ENCODE measurements at regions not wholly inside any gene's neighbourhood (a gene's known extent, or its start where the extent isn't known, plus 50 kb on each side); places are given as distances from the start of the nearest gene placed in this dataset.

DNA sequence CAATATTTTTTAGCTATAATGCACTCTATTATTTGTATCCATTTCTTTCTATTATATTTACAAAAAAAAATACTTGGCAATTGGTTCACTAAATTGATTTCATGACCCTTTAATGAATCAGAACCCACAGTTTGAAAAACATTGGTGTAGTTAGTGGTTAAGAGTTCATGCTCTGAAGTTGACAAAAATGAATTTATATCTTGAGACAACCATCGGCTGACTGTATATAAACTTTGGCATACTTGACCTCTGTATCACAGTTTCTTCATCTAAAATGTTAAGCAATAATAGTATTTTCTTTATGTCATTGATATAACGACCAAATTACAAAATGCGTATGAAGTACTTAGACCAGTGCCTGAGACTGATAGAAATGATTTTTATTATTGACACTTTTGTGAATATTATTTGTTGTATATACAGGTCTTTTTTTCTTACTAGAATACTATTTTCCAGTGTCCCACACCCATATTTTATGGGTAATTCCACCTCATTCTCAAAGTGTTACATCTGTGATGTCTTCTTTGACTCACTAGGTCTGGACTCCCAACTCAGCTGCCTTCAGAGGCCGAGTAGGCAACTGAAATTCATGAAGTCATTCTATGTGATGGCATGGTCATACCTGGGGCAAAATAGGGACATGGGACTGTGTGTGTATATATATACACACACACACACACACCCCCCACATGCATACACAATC, 459.2 kb downstream of the RFPL4B start:
- no peak for DNase-seq

DNA sequence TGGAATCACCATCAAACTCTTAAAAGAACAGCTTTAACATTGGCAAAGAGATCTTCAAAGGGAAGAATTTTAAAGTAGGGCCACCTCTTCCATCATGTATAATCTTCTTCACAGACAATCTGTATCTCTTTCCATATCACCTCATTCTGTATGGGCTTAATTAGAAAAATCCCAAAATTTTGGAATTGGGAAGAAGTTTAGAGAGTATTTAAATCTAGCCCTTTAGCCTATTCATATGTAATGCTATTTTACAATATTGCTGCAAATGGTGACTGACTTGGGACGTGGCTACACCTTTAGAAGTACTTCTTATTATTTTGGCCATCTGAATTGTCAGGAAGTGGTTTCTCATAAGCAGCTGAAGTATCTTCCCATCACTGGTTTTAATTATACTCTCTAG, 474.3 kb downstream of the RFPL4B start:
- no peak for DNase-seq

DNA sequence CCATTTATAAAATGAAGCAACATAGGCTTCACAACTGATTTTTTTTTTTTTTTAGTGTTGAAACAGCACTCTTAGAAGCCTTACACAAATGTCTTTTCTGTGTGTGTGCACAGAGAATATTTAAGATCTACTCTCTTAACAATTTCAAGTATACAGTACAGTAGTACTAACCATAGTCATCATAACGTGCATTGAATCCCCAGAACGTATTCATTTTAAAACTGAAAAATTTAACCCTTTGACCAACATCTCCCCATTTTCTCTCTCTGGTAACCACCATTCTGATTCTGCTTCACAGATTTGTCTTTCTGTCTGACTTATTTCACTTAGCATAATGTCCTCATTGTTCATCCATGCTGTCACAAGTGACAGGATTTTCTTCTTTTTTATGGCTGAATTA, 475.6 kb downstream of the RFPL4B start:
- no peak for DNase-seq

DNA sequence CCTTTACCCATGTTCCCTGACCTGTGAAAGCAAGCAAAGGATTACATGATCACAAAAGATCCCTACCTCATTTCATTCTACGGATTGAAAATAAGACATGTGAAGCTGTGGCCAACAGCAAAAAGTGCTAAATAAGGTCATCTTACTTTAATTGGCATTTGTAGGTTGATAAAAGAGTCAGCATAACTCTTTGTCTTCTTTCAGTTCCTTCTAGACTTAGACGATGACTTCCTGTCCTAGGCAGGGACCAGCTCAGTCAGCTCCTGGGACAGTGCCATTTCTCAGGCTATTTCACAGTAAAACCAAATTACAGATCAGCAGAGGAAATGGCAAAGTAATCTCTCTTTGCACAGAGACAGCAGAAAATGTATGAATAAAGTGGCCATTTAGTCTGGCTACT, 480.7 kb downstream of the RFPL4B start:
- peak; percentile 34 to 51 (median 41) for DNase-seq

DNA sequence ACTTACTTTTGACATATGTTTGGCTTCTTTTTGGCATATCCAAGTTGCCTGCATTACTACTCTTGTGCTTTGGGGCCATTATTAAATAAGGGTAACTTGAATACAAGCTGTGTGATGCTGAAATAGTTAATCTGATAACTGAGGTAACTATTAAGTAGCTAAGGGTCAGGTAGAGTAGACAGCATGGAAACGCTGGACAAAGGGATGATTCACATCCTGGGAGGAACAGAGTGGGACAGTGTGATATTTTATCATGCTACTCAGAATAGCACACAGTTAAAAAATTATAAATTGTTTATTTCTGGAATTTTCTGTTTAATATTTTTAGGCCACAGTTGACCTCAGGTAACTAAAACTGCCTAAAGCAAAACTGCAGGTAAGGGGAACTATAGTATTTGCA, 483.9 kb downstream of the RFPL4B start:
- no peak for DNase-seq

DNA sequence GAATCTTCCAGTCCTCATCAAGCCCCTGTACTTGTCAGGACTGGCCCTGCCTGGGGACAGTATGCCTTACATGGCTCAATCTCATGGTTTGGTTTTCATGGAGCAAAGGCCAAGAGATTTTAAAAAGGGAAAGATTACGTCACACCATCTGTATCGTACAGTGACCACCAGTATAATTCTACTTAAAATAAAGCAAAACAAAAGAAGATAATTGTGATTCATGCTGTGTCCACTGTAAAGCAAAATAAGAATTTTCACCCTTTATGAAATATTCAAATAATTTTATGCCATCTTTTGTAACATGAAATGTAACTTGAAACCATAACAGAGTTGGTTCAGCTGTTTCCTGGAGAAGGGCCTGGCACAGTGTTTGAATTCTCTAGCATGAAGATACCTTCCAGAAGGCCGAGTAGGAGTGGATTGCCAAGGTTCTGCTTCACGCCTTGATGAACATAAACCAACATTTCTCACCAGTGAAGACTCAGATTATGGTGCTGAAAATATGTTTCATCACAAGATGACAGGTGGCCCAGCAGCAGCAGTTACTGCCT, 486.5 kb downstream of the RFPL4B start:
- DNase-seq: no peak

DNA sequence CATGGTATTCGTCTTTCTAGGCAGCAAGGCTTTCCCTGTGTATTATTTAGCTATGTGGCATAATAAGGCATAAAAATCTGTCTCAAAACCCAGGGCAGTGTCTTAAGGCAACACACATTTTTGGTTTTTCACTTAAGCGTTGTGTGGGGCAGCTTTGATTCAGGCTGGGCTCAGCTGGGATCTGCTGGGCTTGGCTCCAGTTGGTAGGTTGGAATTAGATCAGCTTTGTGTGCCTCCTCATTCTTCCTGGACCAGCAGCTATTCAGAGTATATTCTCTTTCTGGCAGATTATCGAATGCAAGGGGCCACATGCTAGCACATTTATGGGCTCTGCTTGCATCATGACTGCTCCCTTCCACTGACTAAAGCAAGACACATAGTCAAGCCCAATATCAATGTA, 487.9 kb downstream of the RFPL4B start:
- DNase-seq: no peak

DNA sequence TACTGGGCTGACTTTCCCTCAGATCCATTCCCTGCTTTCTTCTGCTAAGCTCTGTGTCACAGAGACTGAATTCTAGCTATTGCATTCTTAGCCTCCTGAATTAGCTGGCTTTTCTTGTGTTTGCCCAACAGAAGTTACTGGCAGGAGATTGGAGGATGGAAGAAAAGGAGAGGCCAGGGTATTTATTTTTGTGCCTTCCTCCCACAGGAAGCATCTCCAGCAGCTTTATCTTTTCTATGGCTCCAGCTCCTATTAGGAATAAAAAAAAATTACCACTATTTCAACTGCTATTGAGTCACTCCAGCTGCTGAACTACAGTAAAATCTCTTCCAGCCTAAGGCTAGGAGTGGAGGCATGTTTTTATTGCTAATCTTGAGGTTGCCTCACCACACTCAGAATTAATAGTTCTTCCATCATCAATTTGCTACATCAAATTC, 492.4 kb downstream of the RFPL4B start:
- no peak for DNase-seq

DNA sequence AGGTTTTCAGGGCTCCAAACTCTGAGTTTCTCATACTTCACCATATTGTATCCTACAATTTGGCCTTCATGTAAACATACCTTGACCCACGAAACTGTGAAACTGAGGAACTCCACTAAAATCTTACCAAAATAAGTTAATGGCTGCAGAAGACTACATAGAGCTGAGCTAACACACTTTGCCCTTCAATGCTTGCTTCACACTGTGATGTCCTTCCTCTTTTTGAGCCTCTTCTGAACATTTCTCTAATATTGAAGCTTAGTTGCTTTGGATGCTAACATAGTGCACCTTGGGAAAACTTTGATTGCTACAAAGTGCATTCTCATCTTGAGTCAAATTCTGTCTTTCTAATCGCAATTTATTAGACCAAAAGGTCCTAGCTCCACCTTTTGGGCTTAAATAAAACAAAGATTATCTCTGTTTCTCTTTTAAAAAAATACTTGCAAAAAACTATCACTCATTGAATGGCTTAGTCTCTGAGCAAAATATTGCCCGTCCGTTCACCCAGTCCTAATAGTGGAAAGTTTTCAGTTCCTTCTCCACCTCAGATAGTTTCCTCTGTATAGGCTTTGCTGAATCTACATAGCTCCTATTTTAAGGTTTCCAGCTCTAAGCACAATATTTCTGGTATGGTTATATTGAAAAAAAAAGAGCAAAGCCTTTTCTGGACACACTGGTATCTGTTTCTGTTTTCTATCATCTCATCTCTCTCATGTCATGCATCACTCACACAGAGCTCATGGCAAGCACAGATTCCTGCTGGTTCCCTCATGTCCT, 494.6 kb downstream of the RFPL4B start:
- peak in 1 of 3 donors; percentile 6 for DNase-seq

DNA sequence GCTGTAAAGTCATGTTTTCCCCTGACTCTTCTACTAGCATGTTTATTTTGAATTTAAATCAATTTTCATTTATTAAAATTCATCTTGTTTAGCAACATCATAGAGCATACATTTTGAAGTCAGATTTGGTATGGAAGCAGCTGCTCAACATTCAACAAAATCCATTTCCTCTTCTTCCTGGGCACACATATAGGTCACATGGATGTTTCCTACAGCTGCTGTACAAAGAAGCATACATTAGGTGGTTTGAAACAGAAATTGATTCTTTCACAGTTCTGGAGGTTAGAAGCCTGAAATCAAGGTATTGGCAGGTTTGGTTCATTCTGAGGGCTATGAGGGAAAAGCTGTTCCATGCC, 495.2 kb downstream of the RFPL4B start:
- DNase-seq: no peak

DNA sequence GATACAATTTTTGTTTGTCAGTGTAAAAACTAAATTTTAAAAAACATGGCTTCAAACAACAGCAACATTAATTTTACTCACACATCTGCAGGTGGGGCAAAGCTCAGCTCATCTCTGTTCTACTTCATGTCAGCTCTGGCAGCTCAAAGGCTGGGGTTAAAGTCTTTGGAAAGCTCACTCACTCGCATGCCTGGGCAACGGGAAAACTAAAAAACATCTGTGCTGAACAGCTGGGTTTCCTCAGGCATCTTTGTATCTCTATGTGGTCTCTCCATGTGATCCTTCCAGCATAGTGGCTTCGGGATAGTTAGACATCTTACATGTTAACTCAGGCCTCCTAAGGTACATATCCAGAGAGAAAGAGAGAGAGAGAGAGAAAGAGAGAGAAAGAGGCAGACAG, 499.6 kb downstream of the RFPL4B start:
- DNase-seq: no peak

DNA sequence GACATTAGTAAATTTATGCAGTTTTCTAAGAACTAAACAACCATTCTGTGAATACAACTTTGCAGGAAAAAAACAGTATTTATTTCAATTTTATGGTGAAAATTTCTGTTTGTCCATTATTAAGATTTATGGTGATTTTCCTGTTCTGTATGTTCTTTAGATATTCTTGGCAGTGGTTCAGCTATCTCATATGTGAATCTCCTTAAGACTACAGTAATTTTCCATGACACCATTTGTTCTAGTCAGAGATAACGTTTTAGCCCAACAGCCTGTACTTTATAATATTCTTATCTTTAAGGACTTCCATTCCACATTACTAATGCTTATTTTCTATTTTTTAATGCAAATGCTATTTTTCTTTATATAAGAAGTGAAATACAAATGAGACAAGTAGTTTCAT, 504.0 kb downstream of the RFPL4B start:
- no peak for DNase-seq

DNA sequence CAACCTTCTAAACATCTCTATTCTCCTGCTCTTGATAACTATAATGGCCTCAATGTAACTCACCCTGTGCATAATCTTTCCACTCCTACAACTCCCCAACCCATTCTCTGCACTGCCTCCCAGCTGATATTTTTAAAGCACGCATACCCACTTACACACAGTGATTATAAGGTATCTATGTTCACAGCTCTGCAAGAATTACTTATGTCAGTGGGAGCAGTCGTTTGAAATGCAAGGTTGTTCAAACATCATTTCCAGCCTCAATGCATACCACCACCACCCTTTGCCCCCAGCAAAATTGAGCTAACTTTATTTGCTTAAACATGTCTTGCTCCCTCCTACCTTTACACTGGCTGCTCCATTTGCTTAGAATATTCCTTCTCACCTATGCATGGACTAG, 506.0 kb downstream of the RFPL4B start:
- no peak for DNase-seq

DNA sequence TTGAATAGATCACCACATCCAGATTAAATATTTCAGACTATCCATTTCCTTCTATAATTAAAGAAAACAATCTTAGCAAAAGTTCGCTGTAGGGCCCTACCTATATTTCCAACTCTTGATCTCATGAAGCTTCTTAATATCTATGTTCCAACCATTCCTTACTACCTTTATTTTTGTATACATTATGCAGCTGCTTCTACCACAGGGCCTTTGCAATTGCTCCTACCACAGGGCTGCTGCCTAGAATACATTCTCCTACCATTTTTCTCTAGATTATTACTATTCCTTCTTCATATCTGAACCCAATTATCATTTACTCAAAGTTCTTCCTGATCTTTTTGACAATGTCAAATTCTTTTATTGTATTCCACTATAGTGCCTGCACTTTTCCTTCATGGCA, 516.6 kb downstream of the RFPL4B start:
- no peak for DNase-seq

DNA sequence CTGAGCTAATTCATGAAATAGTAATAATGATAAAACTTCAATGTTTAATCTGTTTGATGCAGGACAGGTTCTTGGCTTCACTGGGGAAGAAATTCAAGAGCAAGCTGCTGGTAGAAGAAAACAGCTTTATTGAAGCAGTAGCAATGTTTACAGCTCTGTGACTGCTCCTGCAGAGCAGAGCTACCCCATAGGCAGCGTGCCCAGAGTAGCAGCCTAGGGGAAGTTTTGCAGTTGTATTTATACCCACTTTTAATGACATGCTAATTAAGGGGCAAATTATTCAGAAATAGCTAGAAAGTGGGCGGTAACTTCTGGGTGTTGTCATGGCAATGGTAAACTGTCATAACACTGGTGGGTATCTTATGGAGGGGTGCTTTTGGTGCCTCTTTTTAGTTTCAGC, 518.0 kb downstream of the RFPL4B start:
- no peak for DNase-seq

DNA sequence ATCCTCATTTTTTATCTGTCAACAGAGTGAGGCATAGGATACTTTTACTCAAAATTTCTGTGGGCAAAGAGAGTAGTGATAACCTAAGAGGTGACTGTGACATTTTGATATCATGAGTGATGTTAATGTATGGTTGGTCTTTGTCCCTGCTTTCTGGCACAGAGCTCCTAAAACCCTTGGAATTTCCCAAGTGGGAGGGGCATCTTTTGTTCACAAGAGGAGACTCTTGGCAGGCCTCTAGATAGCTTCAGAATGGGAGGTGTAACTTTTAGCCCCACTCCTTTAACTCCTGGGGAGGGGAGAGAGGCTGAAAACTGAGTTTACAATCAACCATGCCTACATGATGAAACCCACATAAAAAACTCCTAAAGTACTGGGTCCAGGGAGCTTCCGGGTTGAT, 527.8 kb downstream of the RFPL4B start:
- peak in 2 of 3 donors; percentile 2 to 4 for DNase-seq

DNA sequence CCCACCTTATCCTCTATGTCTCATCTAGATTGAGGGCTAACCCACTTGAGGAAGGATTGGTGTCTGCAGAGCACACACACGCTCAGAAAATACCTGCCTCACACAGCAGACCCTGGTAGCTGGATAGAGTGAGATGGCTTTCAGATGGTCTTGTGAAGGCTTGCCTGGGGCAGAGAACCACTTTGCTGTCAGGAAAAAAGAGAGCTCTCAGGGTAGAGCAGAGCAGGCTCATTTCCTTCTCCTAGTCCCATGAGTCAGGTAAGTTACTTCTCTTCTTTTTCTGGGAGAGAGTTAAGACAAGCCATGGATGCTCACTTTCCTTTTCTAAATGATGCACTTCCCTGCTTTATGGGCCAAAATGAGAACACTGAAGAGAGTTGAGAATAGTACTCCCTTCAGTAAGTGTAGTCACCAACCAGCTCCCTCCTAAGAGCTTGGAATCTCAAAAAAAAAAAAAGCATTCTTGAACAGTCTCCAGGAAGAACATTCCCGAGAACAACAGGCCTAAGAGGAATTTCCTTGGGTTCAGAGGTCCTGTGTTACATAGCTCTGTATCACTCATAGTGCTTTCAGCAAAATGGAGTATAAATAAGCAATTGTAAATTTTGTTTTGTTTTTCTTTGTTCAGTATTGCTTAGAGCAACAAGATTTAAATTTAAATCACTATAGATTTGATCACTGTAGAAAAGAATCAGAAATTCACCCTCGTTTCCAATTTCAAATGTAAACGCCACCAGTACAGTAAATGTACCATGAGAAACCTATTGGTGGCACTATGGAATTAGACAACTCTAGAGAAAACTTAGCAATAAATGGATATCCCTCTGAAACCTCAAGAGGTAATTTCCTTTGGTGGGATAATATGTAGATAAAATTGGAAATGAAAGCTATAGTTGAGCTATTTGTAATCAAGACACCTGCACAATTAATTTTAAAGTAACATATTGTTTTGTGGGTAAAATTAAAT, 530.3 kb downstream of the RFPL4B start:
- no peak for DNase-seq

DNA sequence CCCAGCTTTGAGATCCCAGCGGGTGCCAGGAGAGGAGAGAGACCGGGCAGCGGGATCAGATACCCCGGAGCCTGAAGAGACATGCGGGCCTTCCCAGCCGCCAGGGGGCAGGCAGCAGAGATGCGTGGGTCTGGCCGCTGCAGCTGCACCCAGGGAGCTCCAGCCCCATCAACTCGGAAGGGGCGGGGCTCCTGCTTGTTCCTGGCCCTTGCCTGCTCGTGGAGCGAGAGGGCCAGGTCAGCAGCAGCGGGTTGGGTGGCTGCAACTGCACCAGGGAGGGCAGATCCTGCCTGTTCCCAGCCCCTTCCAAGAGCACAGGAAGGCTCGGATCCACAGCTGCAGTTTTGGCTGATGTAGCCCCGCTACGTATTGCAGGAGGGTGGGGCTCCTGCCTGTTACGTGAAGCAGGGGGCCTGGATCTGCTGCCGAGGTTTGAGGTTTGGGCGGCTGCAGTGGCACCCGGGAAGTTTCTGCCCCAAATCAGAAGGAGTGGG, 532.8 kb downstream of the RFPL4B start:
- DNase-seq: peak in 1 of 3 donors; percentile 42

DNA sequence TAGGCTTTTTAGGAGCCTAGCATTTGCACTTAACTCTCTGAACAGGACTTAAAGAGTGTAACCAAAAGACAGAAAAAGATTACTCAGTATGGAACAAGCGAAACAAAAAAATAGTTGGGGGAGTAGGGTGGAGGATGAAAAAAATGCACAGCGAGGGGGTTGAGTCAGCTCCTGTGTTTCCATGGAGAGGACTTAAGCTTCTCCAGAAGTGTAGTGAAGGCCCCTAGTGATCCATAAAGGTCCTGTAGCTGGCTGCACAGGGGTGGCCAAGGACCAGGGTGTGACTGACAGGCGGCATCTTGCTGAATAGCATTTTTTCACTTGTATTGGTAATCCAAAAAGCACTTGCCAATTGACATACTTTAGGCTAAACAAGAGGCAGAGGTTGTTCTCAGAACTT, 533.9 kb downstream of the RFPL4B start:
- no peak for DNase-seq

DNA sequence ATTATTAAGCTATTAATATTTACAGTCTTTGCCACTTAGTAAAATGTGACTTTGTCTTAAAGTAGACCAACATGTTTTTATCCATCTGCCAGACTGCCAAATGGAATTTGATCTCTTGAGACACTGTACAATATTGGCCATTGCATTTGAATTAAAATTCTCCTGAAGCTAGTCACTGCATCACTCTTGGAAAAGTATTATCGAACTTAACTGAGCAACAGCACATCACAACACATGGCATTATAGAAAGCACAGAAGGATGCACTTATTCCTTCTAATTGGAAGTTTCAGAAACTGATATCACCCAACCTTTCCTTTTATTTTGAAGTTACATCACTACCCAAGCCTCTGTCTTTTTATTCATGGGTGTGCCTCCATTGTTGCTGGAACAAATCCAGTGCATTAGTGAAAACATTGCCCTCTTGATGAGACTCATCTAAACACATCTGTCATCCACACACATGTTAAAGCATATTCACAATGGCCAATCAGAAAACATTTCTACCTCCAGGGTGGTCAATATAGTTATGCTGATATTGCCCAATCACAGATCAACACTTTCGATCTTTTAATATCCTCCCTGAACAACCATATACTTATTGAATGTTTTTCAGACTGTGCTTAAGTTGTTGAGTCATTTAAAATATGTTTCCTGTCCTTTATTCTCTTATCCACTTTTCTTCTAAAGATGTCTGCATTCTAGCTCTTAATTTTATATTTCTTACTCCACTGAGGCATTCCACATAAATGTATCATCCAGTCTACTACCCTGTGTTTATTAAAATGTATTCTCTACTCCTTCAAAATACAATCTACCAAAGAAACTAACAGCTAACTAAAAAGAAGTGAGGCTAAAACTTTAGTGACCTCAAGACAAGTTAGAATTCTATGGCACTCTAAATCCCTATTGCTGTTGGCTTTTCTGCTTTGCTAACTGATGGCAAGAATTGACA, 535.0 kb downstream of the RFPL4B start:
- DNase-seq: no peak

DNA sequence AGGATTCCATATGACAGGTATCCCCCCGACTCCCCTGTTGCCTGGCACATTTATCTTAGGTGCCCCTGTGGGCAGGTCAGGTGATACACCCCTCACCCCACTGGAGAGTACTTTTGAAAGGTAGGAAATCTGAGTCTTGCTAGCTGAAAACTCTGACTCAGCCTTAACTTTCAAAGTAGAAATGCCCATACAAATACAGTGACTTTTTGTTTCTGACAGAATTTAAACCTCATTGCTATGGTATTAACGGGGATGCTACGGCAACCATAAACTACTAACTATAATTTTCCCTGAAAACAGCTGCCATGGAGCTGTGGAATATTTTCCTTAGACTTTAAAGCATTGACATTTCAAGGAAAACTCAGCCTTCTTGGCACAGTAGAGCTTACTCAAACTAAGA, 536.0 kb downstream of the RFPL4B start:
- no peak for DNase-seq

DNA sequence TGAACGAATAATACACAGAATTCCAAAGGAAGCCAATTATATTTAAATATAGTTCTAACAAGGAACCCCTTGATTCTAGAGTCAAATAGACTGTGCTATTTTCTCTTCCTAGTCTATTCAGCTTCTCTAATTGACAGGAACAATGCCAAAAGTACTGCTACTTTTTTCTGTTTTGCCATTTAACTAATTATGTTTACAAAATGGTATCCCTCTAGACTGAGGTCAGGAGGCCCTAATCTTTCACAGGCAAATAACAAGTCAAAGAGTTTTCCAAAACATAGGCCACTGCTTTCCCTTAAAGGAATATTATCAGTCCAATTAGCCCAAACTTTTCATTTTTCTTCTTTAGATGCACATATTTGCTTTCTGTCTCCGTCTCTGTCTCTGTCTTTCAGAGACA, 539.3 kb downstream of the RFPL4B start:
- DNase-seq: no peak
